ENCODE measurements at regions not wholly inside any gene's neighbourhood (a gene's known extent, or its start where the extent isn't known, plus 50 kb on each side); places are given as distances from the start of the nearest gene placed in this dataset.

DNA sequence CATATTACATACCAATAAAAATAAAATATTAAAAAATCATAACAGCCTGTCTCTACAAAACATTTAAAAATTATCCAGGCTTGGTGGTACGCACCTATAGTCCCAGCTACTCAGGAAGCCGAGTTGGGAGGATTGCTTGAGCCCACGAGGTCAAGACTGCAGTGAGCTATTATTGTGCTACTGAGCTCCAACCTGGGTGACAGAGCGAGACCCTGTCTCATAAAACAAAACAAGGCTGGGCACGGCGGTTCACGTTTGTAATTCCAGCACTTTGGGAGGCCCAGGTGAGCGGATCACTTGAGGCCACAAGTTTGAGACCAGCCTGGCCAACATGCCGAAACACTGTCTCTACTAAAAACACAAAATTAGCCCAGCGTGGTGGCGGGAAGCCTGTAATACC lies 52.2 kb upstream of the LSM14A start:
- TF ChIP-seq, protein P1, sequence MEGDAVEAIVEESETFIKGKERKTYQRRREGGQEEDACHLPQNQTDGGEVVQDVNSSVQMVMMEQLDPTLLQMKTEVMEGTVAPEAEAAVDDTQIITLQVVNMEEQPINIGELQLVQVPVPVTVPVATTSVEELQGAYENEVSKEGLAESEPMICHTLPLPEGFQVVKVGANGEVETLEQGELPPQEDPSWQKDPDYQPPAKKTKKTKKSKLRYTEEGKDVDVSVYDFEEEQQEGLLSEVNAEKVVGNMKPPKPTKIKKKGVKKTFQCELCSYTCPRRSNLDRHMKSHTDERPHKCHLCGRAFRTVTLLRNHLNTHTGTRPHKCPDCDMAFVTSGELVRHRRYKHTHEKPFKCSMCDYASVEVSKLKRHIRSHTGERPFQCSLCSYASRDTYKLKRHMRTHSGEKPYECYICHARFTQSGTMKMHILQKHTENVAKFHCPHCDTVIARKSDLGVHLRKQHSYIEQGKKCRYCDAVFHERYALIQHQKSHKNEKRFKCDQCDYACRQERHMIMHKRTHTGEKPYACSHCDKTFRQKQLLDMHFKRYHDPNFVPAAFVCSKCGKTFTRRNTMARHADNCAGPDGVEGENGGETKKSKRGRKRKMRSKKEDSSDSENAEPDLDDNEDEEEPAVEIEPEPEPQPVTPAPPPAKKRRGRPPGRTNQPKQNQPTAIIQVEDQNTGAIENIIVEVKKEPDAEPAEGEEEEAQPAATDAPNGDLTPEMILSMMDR (IDR thresholded peaks at IDR 0.05; ENCODE audit: low read depth, low read length, missing input control) = no peak
- TF ChIP-seq, protein P2, sequence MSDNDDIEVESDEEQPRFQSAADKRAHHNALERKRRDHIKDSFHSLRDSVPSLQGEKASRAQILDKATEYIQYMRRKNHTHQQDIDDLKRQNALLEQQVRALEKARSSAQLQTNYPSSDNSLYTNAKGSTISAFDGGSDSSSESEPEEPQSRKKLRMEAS (IDR thresholded peaks at IDR 0.05) = no peak
- TF ChIP-seq RXRA (IDR thresholded peaks at IDR 0.05) = no peak

Data from liver (tissue), 3 donors.